ENCODE measurements at regions not wholly inside any gene's neighbourhood (a gene's known extent, or its start where the extent isn't known, plus 50 kb on each side); places are given as distances from the start of the nearest gene placed in this dataset.

DNA sequence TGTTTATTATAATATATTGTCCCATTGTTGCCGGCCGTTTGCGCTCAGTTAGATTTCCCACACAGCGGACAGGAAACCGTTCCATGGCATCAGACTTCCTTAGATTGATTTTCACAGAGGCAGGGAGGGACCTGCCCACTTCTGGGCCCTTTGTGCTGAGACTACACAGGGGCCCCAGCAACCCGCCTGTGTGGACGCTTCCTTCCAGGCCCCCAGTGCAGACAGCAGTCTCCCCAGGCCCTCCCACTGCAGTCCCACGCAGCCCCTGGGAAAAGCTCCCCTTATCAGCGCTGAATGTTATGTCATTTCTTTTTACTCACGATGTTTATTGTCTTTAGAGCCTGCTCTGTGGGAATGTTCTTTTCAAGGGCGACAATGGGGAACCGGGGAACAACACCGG is 351.7 kb upstream of the ARGLU1 start:
- H3K4me3 Mint-ChIP-seq = no peak overlapping the region; a peak in 1 of 5 replicates
- H4K91ac ChIP-seq (ENCODE audit: insufficient read length, low read depth, low read length) = no peak overlapping the region
- H3K4me1 Mint-ChIP-seq = peaks cover 69 to 72% of the 10 kb centered on the region in 2 experiments
- H2AFZ ChIP-seq (ENCODE audit: low read length) = no peak overlapping the region
- no peak overlapping the region for H2BK15ac ChIP-seq (ENCODE audit: low read depth, low read length)
- H3K36me3 Mint-ChIP-seq (ENCODE audit: insufficient read depth in 1 of 3, low read depth in 3 of 3) = no peaks in the 10 kb centered on the region
- H3K4me2 ChIP-seq (ENCODE audit: insufficient read depth, insufficient read length, low read length) = no peak overlapping the region
- H2BK5ac ChIP-seq (ENCODE audit: insufficient read length, low read length) = no peak overlapping the region
- no peaks in the 10 kb centered on the region for H3K79me2 ChIP-seq (ENCODE audit: insufficient read depth, low read length)
- peaks cover 6% of the 10 kb centered on the region for H3K23me2 ChIP-seq (ENCODE audit: insufficient read length, low read depth, low read length, poor library complexity, severe bottlenecking)
- no peak overlapping the region for H3K27ac ChIP-seq (ENCODE audit: insufficient read length, low read depth, low read length)
- no peaks in the 10 kb centered on the region for H3K79me1 ChIP-seq (ENCODE audit: insufficient read depth, low read depth, low read length, poor library complexity, severe bottlenecking)
- peak overlapping the region; percentile 42 to 90 (median 58); a peak in 4 of 7 replicates for H3K27ac Mint-ChIP-seq
- no peak overlapping the region for H3K18ac ChIP-seq (ENCODE audit: insufficient read length, low read depth, low read length)
- H3K4ac ChIP-seq (ENCODE audit: low read depth, low read length) = no peak overlapping the region
- H2BK120ac ChIP-seq (ENCODE audit: low read depth, low read length, poor library complexity, severe bottlenecking) = no peak overlapping the region
- DNase-seq = no peak
- H2BK20ac ChIP-seq (ENCODE audit: low read depth, low read length, poor library complexity, severe bottlenecking) = no peak overlapping the region
- no peaks in the 10 kb centered on the region for H3K27me3 ChIP-seq (ENCODE audit: insufficient read depth, low read length)
- H2AK5ac ChIP-seq (ENCODE audit: insufficient read length, low read length) = no peak overlapping the region
- no peak overlapping the region for H4K5ac ChIP-seq (ENCODE audit: insufficient read length, low read depth, low read length)
- no peak overlapping the region for H3T11ph ChIP-seq (ENCODE audit: low read length)
- H3K4me1 ChIP-seq (ENCODE audit: insufficient read depth, low read length) = peaks cover 6% of the 10 kb centered on the region; the same call in 1 of the 2 replicates
- H3K14ac ChIP-seq (ENCODE audit: insufficient read depth, low read length) = no peak overlapping the region
- H3K9me3 Mint-ChIP-seq = peaks cover 0 to 2% of the 10 kb centered on the region in 2 experiments; a peak in 1 of 5 replicates
- H4K8ac ChIP-seq (replicated peaks; ENCODE audit: insufficient read length, low read depth, low read length) = no peak overlapping the region
- WGBS (ENCODE audit: extremely low coverage, insufficient read length, low lambda C conversion rate) = no CpG with 5 or more reads among the region's 13 CpGs
- no peak overlapping the region for H2BK12ac ChIP-seq (ENCODE audit: insufficient read length, low read depth, low read length)
- TF ChIP-seq CTCF (conservative IDR thresholded peaks at IDR 0.05) = no peak
- no peak overlapping the region for H3K56ac ChIP-seq (ENCODE audit: insufficient read length, low read depth, low read length)
- H3K23ac ChIP-seq (ENCODE audit: insufficient read length, low read depth, low read length) = no peak overlapping the region
- no peaks in the 10 kb centered on the region; the same call in 1 of the 2 replicates for H3K27me3 Mint-ChIP-seq (ENCODE audit: low read depth)
- H3K9me3 ChIP-seq (ENCODE audit: control insufficient read depth, low read depth, low read length) = no peaks in the 10 kb centered on the region
- no peak overlapping the region for H3K9ac ChIP-seq (ENCODE audit: extremely low read depth, insufficient read length, low read length)
- H4K20me1 ChIP-seq (ENCODE audit: control insufficient read depth, insufficient read depth, insufficient read length) = no peaks in the 10 kb centered on the region

Data from H9 (cell line).